ENCODE measurements at regions not wholly inside any gene's neighbourhood (a gene's known extent, or its start where the extent isn't known, plus 50 kb on each side); places are given as distances from the start of the nearest gene placed in this dataset.

GRCh38 chr2:146450131-146450530 is 1394.7 kb upstream of the ACVR2A start:
- H3K27me3 ChIP-seq (ENCODE audit: insufficient read depth, low read length): no peaks in the 10 kb centered on the region
- no peak overlapping the region for H3K27ac ChIP-seq (ENCODE audit: low read length)
- no peaks in the 10 kb centered on the region for H3K9me3 ChIP-seq (ENCODE audit: insufficient read depth, low read depth, low read length)
- no peaks in the 10 kb centered on the region for H3K4me1 ChIP-seq (ENCODE audit: insufficient read depth, low read length)
- no peaks in the 10 kb centered on the region for H3K36me3 ChIP-seq (ENCODE audit: insufficient read depth, low read depth, low read length)
- no peak overlapping the region for H3K9ac ChIP-seq (ENCODE audit: low read depth, low read length)
- H3K4me3 ChIP-seq (ENCODE audit: low read length): no peak overlapping the region

- H3K4me1 ChIP-seq (ENCODE audit: insufficient read depth, low read length): no peaks in the 10 kb centered on the region
- no peaks in the 10 kb centered on the region for H3K36me3 ChIP-seq (ENCODE audit: insufficient read depth, low read depth, low read length)
- no peaks in the 10 kb centered on the region for H3K9me3 ChIP-seq (ENCODE audit: insufficient read depth, low read depth, low read length)
- H3K27me3 ChIP-seq (ENCODE audit: insufficient read depth, low read length): no peaks in the 10 kb centered on the region
- no peak overlapping the region for H3K27ac ChIP-seq (ENCODE audit: low read length)
- H3K9ac ChIP-seq (ENCODE audit: low read depth, low read length): no peak overlapping the region
- H3K4me3 ChIP-seq (ENCODE audit: low read length): no peak overlapping the region
These were observed 1399.8 kb upstream of the ACVR2A start for GRCh38 chr2:146444987-146445386.

GRCh38 chr2:146444085-146444484 is 1400.7 kb upstream of the ACVR2A start:
- H3K9me3 ChIP-seq (ENCODE audit: insufficient read depth, low read depth, low read length): no peaks in the 10 kb centered on the region
- no peak overlapping the region for H3K4me3 ChIP-seq (ENCODE audit: low read length)
- H3K27me3 ChIP-seq (ENCODE audit: insufficient read depth, low read length): no peaks in the 10 kb centered on the region
- H3K4me1 ChIP-seq (ENCODE audit: insufficient read depth, low read length): no peaks in the 10 kb centered on the region
- H3K36me3 ChIP-seq (ENCODE audit: insufficient read depth, low read depth, low read length): no peaks in the 10 kb centered on the region
- H3K9ac ChIP-seq (ENCODE audit: low read depth, low read length): no peak overlapping the region
- no peak overlapping the region for H3K27ac ChIP-seq (ENCODE audit: low read length)

- no peaks in the 10 kb centered on the region for H3K36me3 ChIP-seq (ENCODE audit: insufficient read depth, low read depth, low read length)
- no peaks in the 10 kb centered on the region for H3K27me3 ChIP-seq (ENCODE audit: insufficient read depth, low read length)
- no peaks in the 10 kb centered on the region for H3K9me3 ChIP-seq (ENCODE audit: insufficient read depth, low read depth, low read length)
- peaks cover 3% of the 10 kb centered on the region; the same call in 1 of the 2 replicates for H3K4me1 ChIP-seq (ENCODE audit: insufficient read depth, low read length)
- H3K9ac ChIP-seq (ENCODE audit: low read depth, low read length): no peak overlapping the region
- no peak overlapping the region for H3K27ac ChIP-seq (ENCODE audit: low read length)
- H3K4me3 ChIP-seq (ENCODE audit: low read length): no peak overlapping the region
These were observed 1406.6 kb upstream of the ACVR2A start for GRCh38 chr2:146438246-146438645.

- H3K27me3 ChIP-seq (ENCODE audit: insufficient read depth, low read length): no peaks in the 10 kb centered on the region
- H3K9ac ChIP-seq (ENCODE audit: low read depth, low read length): no peak overlapping the region
- H3K27ac ChIP-seq (ENCODE audit: low read length): no peak overlapping the region
- H3K4me1 ChIP-seq (ENCODE audit: insufficient read depth, low read length): peaks cover 3% of the 10 kb centered on the region; the same call in 1 of the 2 replicates
- no peaks in the 10 kb centered on the region for H3K9me3 ChIP-seq (ENCODE audit: insufficient read depth, low read depth, low read length)
- H3K36me3 ChIP-seq (ENCODE audit: insufficient read depth, low read depth, low read length): no peaks in the 10 kb centered on the region
- no peak overlapping the region for H3K4me3 ChIP-seq (ENCODE audit: low read length)
These were observed 1407.1 kb upstream of the ACVR2A start for GRCh38 chr2:146437712-146438111.

GRCh38 chr2:146433116-146433875 is 1411.5 kb upstream of the ACVR2A start:
- Histone ChIP-seq H3K27me3 (ENCODE audit: insufficient read depth, low read length) (no peaks in the 10 kb centered on the region), H3K9me3 (ENCODE audit: insufficient read depth, low read depth, low read length) (no peaks in the 10 kb centered on the region), H3K4me3 (ENCODE audit: low read length) (no peak overlapping the region), H3K9ac (ENCODE audit: low read depth, low read length) (no peak overlapping the region), H3K36me3 (ENCODE audit: insufficient read depth, low read depth, low read length) (no peaks in the 10 kb centered on the region), H3K27ac (ENCODE audit: low read length) (no peak overlapping the region), H3K4me1 (ENCODE audit: insufficient read depth, low read length) (peaks cover 3% of the 10 kb centered on the region; the same call in 1 of the 2 replicates)

- H3K27me3 ChIP-seq (ENCODE audit: insufficient read depth, low read length): no peaks in the 10 kb centered on the region
- H3K9me3 ChIP-seq (ENCODE audit: insufficient read depth, low read depth, low read length): no peaks in the 10 kb centered on the region
- no peaks in the 10 kb centered on the region for H3K4me1 ChIP-seq (ENCODE audit: insufficient read depth, low read length)
These were observed 1415.5 kb upstream of the ACVR2A start for GRCh38 chr2:146429366-146429765.

GRCh38 chr2:146417942-146418341 is 1426.9 kb upstream of the ACVR2A start:
- Histone ChIP-seq H3K36me3 (ENCODE audit: insufficient read depth, low read depth, low read length) (no peaks in the 10 kb centered on the region), H3K4me1 (ENCODE audit: insufficient read depth, low read length) (peaks cover 14% of the 10 kb centered on the region; the same call in 1 of the 2 replicates), H3K4me3 (ENCODE audit: low read length) (no peak overlapping the region), H3K9ac (ENCODE audit: low read depth, low read length) (no peak overlapping the region), H3K9me3 (ENCODE audit: insufficient read depth, low read depth, low read length) (no peaks in the 10 kb centered on the region), H3K27ac (ENCODE audit: low read length) (no peak overlapping the region), H3K27me3 (ENCODE audit: insufficient read depth, low read length) (no peaks in the 10 kb centered on the region)

More at GRCh38 chr2:146429366-146429765, 1415.5 kb upstream of the ACVR2A start:
- Histone ChIP-seq H3K9ac (ENCODE audit: low read depth, low read length) (no peak overlapping the region), H3K36me3 (ENCODE audit: insufficient read depth, low read depth, low read length) (no peaks in the 10 kb centered on the region), H3K27ac (ENCODE audit: low read length) (no peak overlapping the region), H3K4me3 (ENCODE audit: low read length) (no peak overlapping the region)

- H3K9me3 ChIP-seq (ENCODE audit: insufficient read depth, low read depth, low read length): no peaks in the 10 kb centered on the region
- no peaks in the 10 kb centered on the region for H3K36me3 ChIP-seq (ENCODE audit: insufficient read depth, low read depth, low read length)
- H3K27me3 ChIP-seq (ENCODE audit: insufficient read depth, low read length): no peaks in the 10 kb centered on the region
- no peak overlapping the region for H3K4me3 ChIP-seq (ENCODE audit: low read length)
- H3K9ac ChIP-seq (ENCODE audit: low read depth, low read length): no peak overlapping the region
- no peak overlapping the region for H3K27ac ChIP-seq (ENCODE audit: low read length)
- peaks cover 14% of the 10 kb centered on the region; the same call in 1 of the 2 replicates for H3K4me1 ChIP-seq (ENCODE audit: insufficient read depth, low read length)
These were observed 1429.5 kb upstream of the ACVR2A start for GRCh38 chr2:146415291-146415690.

GRCh38 chr2:146414456-146414855 is 1430.4 kb upstream of the ACVR2A start:
- Histone ChIP-seq H3K4me1 (ENCODE audit: insufficient read depth, low read length) (peaks cover 14% of the 10 kb centered on the region; the same call in 1 of the 2 replicates), H3K27ac (ENCODE audit: low read length) (no peak overlapping the region), H3K27me3 (ENCODE audit: insufficient read depth, low read length) (no peaks in the 10 kb centered on the region), H3K9me3 (ENCODE audit: insufficient read depth, low read depth, low read length) (no peaks in the 10 kb centered on the region), H3K9ac (ENCODE audit: low read depth, low read length) (no peak overlapping the region), H3K4me3 (ENCODE audit: low read length) (no peak overlapping the region), H3K36me3 (ENCODE audit: insufficient read depth, low read depth, low read length) (no peaks in the 10 kb centered on the region)

GRCh38 chr2:146413086-146413610 is 1431.7 kb upstream of the ACVR2A start:
- Histone ChIP-seq H3K4me1 (ENCODE audit: insufficient read depth, low read length) (peaks cover 14% of the 10 kb centered on the region; the same call in 1 of the 2 replicates), H3K9ac (ENCODE audit: low read depth, low read length) (no peak overlapping the region), H3K27me3 (ENCODE audit: insufficient read depth, low read length) (no peaks in the 10 kb centered on the region), H3K4me3 (ENCODE audit: low read length) (no peak overlapping the region), H3K36me3 (ENCODE audit: insufficient read depth, low read depth, low read length) (no peaks in the 10 kb centered on the region), H3K9me3 (ENCODE audit: insufficient read depth, low read depth, low read length) (no peaks in the 10 kb centered on the region), H3K27ac (ENCODE audit: low read length) (no peak overlapping the region)

GRCh38 chr2:146412625-146413024 is 1432.2 kb upstream of the ACVR2A start:
- H3K27me3 ChIP-seq (ENCODE audit: insufficient read depth, low read length): no peaks in the 10 kb centered on the region
- peaks cover 14% of the 10 kb centered on the region; the same call in 1 of the 2 replicates for H3K4me1 ChIP-seq (ENCODE audit: insufficient read depth, low read length)
- no peak overlapping the region for H3K4me3 ChIP-seq (ENCODE audit: low read length)
- H3K9me3 ChIP-seq (ENCODE audit: insufficient read depth, low read depth, low read length): no peaks in the 10 kb centered on the region
- H3K9ac ChIP-seq (ENCODE audit: low read depth, low read length): no peak overlapping the region
- H3K27ac ChIP-seq (ENCODE audit: low read length): no peak overlapping the region
- no peaks in the 10 kb centered on the region for H3K36me3 ChIP-seq (ENCODE audit: insufficient read depth, low read depth, low read length)
